ENCODE measurements at regions not wholly inside any gene's neighbourhood (a gene's known extent, or its start where the extent isn't known, plus 50 kb on each side); places are given as distances from the start of the nearest gene placed in this dataset.
"Not testable (repeated sequence)": the region's sequence is repeated elsewhere in the genome, so short reads cannot be mapped to it uniquely, and the experiment has no call there.

DNA sequence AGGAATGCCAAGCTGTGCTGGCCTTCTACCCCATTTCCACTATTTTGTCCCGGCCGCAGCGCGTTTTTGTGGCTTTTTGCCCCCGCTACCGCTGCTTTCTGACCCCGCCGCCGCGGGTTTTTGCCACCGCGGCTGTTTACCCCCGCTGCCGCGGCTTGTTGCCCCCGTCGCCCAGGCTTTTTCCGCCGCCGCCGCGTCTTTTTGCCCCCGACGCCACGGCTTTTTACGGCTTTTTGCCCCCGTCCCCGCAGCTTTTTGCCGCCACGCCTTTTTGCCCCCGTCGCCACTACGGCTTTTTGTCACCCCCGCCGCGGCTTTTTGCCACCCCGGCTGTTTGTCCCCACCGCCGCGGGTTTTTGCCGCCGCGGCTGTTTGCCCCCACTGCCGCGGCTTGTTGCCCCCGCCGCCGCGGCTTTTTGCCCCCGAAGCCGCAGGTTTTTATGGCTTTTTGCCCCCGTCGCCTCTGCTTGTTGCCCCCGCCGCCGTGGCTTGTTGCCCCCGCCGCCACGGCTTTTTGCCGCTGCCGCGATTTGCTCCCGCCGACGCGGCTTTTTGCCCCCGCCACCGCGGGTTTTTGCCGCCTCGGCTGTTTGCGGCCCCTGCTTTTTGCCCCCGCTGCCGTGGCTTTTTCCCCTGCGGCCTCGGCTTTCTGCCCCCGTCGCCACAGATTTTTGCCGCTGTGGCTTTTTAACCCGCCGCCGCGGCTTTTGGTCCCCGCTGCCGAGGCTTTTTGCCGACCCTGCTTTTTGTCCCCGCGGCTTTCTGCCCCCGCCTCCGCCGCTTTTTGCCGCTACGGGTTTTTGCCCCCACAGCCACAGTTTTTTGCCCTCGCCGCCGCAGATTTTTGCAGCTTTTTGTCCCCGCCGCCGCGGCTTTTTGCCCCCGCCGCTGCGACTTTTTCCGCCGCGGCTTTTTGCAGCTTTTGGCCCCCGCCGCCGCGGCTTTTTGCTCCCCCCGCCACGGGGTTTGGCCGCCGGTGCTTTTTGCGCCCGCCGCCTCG is 520.4 kb upstream of the WSB1 start:
- TF ChIP-seq, protein P1, sequence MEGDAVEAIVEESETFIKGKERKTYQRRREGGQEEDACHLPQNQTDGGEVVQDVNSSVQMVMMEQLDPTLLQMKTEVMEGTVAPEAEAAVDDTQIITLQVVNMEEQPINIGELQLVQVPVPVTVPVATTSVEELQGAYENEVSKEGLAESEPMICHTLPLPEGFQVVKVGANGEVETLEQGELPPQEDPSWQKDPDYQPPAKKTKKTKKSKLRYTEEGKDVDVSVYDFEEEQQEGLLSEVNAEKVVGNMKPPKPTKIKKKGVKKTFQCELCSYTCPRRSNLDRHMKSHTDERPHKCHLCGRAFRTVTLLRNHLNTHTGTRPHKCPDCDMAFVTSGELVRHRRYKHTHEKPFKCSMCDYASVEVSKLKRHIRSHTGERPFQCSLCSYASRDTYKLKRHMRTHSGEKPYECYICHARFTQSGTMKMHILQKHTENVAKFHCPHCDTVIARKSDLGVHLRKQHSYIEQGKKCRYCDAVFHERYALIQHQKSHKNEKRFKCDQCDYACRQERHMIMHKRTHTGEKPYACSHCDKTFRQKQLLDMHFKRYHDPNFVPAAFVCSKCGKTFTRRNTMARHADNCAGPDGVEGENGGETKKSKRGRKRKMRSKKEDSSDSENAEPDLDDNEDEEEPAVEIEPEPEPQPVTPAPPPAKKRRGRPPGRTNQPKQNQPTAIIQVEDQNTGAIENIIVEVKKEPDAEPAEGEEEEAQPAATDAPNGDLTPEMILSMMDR (IDR thresholded peaks at IDR 0.05) = no peak
- peak; percentile 84 for DNase-seq (ENCODE audit: extremely low spot score, unreplicated experiment)
- Mint-ChIP-seq H3K9me3 (ENCODE audit: unreplicated experiment) (peaks cover 42% of the 10 kb centered on the region), H3K4me1 (ENCODE audit: unreplicated experiment) (no peaks in the 10 kb centered on the region), H3K27me3 (ENCODE audit: unreplicated experiment) (no peaks in the 10 kb centered on the region), H3K27ac (ENCODE audit: unreplicated experiment) (no peak overlapping the region), H3K4me3 (ENCODE audit: unreplicated experiment) (no peak overlapping the region), H3K36me3 (ENCODE audit: unreplicated experiment) (no peaks in the 10 kb centered on the region)

DNA sequence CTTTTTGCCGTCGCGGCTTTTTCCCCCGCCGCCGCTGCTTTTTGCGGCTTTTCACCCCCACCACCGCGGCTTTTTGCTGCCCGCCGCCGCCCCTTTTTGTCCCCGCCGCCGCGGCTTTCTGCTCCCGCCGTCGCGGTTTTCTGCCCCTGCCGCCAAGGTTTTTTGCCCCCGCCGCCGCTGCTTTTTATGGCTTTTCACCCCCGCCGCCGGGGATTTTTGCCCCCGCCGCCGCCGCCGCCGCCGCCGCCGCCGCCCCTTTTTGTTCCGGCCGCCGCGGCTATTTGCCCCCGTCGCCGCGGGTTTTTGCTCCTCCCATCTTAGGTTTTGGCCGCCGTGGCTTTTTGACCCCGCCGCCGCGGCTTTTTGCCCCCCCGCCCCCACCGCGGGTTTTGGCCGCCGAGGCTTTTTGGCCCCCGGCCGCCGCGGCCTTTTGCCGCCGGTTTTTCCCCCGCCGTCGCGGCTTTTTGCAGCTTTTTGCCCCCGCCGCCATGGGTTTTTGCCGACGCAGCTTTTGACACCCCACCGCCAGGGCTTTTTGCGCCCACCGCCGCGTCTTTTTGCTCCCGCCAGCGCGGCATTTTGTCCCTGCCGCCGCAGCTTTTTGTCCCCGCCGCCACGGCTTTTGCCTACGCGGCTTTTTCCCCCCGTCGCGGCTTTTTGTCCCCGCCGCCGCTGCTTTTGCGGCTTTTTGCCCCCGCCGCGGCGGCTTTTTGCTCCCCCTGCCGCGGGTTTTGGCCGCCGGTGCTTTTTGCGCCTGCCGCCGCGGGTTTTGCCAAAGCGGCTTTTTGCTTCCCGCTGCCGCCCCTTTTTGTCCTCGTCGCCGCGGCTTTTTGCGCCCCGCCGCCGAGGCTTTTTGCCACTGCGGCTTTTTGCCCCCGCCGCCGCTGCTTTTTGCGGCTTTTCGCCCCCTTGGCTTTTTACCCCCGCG is 519.4 kb upstream of the WSB1 start:
- Mint-ChIP-seq H3K4me3 (ENCODE audit: unreplicated experiment) (no peak overlapping the region), H3K36me3 (ENCODE audit: unreplicated experiment) (no peaks in the 10 kb centered on the region), H3K27ac (ENCODE audit: unreplicated experiment) (no peak overlapping the region), H3K27me3 (ENCODE audit: unreplicated experiment) (no peaks in the 10 kb centered on the region), H3K9me3 (ENCODE audit: unreplicated experiment) (peaks cover 32% of the 10 kb centered on the region), H3K4me1 (ENCODE audit: unreplicated experiment) (no peaks in the 10 kb centered on the region)
- no peak for DNase-seq (ENCODE audit: extremely low spot score, unreplicated experiment)
- TF ChIP-seq, protein P1 (IDR thresholded peaks at IDR 0.05) = no peak

DNA sequence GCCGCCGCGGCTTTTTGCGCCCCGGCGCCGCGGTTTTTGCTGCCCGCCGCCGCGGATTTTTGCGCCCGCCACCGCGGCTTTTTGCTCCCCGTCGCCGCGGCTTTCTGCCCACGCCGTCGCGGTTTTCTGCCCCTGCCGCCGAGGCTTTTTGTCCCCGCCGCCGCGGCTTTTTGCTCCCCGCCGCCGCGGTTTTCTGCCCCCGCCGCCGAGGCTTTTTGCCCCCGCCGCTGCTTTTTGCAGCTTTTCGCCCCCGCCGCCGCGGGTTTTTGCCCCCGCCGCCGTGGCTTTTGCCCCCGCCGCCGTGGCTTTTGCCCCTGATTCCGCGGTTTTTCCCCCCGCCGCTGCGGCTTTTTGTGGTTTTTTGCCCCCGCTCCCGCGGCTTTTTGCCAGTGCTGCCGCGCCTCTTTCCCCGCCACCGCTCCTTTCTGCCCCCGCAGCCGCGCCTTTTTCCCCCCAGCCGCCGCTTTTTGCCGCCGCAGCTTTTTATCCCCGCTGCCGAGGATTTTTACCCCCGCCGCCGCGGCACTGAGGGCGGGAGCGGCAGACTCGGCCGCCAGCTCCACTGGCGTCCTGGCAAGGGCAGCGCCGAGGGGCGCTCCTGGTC is 518.6 kb upstream of the WSB1 start:
- no peaks in the 10 kb centered on the region for H3K4me1 Mint-ChIP-seq (ENCODE audit: unreplicated experiment)
- DNase-seq (ENCODE audit: extremely low spot score, unreplicated experiment) = no peak
- no peak overlapping the region for H3K27ac Mint-ChIP-seq (ENCODE audit: unreplicated experiment)
- TF ChIP-seq, protein P1 (IDR thresholded peaks at IDR 0.05) = no peak
- H3K9me3 Mint-ChIP-seq (ENCODE audit: unreplicated experiment) = peaks cover 25% of the 10 kb centered on the region
- no peaks in the 10 kb centered on the region for H3K27me3 Mint-ChIP-seq (ENCODE audit: unreplicated experiment)
- no peak overlapping the region for H3K4me3 Mint-ChIP-seq (ENCODE audit: unreplicated experiment)
- no peaks in the 10 kb centered on the region for H3K36me3 Mint-ChIP-seq (ENCODE audit: unreplicated experiment)

DNA sequence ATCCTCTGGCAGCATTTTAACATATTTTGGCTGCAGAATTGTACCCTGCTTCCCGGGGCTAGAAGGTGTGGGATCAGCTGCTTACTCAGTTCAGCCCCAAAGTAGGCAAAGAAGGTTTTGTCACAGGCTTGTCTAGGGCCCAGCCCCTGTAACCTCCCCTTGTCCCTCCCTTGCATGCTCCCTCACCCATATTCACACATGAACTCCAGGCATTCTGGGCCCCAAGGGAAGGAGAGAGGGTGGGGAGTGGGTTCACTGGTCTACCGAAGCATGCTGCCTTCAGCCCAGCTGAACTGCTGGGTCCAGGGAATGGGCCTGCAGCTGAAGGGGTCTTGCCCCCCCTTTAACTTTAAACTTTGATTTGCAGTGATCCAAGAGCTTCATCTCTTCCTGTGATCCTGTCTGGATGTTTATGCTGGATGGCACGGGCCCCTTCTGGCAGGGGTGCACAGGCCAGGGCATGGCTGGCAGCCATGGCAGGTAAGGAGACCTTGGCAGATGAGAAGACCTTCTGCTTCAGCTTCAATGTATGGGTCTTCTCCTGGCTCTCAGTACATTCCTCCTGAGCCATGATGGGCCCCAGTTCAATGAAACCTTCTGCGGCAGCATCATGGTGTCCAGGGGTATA is 513.6 kb upstream of the WSB1 start:
- not testable (repeated sequence) for H3K36me3 Mint-ChIP-seq (ENCODE audit: unreplicated experiment); H3K27ac Mint-ChIP-seq (ENCODE audit: unreplicated experiment); H3K4me3 Mint-ChIP-seq (ENCODE audit: unreplicated experiment); H3K27me3 Mint-ChIP-seq (ENCODE audit: unreplicated experiment); H3K4me1 Mint-ChIP-seq (ENCODE audit: unreplicated experiment)
- DNase-seq (ENCODE audit: extremely low spot score, unreplicated experiment) = peak; percentile 84
- H3K9me3 Mint-ChIP-seq (ENCODE audit: unreplicated experiment) = peaks cover 24% of the 10 kb centered on the region

DNA sequence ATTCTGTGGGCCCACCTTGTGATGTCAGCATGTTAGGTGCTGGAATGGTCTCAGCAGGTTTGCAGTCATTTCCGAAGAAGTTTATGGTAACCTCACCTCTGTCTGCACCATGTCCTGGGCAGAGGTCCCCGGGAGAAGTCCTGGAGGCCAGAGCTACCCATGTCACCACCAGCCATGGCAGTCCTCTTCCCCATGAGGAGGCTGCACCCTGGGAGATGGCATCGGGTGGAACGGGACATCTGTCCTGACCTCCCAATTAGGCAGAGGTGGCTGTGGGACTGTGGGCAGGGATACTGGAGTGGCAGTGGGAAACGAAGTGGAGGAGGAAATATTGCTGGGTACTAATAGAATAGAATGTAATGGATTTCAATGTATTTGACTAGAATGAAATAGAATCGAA is 511.8 kb upstream of the WSB1 start:
- DNase-seq (ENCODE audit: extremely low spot score, unreplicated experiment) = peak; percentile 82
- TF ChIP-seq, protein P1 (IDR thresholded peaks at IDR 0.05) = no peak
- Mint-ChIP-seq H3K4me1 (ENCODE audit: unreplicated experiment) (no peaks in the 10 kb centered on the region), H3K27me3 (ENCODE audit: unreplicated experiment) (no peaks in the 10 kb centered on the region), H3K27ac (ENCODE audit: unreplicated experiment) (no peak overlapping the region), H3K9me3 (ENCODE audit: unreplicated experiment) (peaks cover 16% of the 10 kb centered on the region), H3K36me3 (ENCODE audit: unreplicated experiment) (no peaks in the 10 kb centered on the region), H3K4me3 (ENCODE audit: unreplicated experiment) (no peak overlapping the region)

Measured in osteocyte (in vitro differentiated cells).